ENCODE measurements at regions not wholly inside any gene's neighbourhood (a gene's known extent, or its start where the extent isn't known, plus 50 kb on each side); places are given as distances from the start of the nearest gene placed in this dataset.
"Not testable (repeated sequence)": the region's sequence is repeated elsewhere in the genome, so short reads cannot be mapped to it uniquely, and the experiment has no call there.

DNA sequence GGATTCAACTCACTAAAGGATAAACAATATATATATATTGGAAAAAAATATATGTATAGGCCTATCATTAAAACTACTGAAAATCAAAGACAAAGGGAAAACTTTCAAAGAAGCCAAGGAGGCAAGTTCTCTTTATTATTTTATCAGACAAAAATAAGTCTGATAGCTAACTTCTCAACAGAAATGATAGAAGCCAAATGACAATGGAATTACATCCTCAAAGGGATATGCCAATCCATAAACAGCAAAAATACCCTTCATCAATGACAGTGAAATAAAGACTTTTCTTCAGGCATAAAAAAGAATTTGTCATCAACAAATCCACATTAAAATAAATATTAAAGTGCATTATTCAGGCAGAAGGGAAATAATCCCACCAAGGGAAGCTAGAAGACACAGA, 393.4 kb downstream of the ZFHX3 start:
- DNase-seq: no peak

DNA sequence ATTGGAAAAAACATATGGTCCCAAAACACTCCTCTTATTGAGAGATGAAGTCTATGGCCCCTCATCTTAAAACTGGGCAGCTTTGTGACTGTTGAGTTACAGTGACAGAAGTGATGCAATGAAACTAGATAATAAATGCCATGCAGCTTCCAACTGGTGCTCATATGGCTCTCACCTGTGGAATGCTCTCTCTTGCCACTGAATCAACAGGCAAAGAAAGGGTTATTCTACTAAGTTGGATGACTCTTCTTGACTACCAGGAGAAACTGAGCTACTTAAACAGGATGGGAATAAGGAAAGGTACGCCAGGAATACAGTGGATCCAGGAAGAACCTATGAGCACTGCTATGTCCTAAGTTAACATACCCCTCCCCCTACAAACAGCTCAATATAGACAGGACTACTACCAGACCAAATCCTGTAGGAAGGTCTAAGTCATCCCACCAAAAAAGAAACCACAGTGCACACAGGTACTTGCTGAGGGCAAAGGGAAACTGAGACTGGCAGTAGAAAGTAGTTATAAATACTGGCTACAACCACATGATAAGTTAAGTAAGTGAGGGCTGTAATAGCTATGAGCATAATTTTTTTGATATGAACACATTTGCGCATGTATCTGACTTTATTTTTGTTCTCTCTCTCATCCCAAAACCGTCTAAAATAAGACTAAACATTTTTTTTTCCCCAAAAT, 398.5 kb downstream of the ZFHX3 start:
- DNase-seq: no peak

DNA sequence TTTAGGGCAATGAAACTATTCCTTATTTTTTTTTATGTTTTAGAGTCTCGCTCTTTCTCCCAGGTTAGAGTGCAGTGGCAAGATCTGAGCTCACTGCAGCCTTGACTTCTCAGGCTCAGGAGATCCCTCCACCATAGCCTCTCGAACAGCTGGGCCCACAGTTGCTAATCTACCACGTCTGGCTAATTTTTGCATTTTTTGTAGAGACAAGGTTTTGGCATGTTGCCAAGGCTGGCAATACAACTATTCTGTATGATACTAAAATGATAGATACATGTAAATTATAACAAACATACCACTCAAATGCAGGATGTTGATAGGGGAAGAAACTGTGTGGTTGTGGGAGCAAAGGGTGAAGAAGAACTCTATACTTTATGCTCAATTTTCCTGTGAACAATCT, 401.3 kb downstream of the ZFHX3 start:
- DNase-seq: no peak

DNA sequence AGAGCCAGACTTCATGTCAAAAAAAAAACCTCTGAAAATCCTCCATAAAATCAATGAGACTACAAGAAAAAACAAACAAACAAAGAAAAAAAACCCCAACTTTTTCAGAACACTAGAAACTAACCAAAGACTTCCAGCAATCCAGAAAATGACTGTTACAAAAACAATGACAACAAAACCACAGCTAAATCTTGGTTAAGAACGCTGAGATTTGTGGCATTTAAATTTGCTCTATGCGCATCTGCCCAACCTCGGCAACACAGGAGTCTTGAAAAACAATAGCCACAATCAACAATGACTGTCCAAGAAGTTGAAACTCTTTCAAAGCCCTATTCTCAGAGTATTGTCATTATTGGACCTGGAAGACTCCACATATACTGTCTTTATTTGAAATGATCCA, 402.4 kb downstream of the ZFHX3 start:
- DNase-seq: no peak

DNA sequence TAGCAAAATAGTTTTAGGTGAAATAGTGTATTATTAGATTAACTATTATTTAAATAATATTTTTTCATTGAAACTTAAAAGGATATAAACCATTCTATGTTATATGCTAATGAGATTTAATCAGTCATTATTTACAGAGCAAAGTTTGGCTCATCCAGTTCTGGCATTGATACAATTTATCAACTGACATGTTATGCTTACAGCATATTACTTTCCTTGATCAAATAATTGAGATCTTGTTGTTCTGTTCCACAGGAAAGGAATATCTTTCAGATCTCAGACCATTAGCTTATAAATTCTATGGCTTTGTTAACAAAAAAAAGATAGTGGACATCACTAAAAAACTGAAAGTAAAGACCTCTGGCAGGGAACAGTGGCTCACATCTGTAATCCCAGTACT, 403.0 kb downstream of the ZFHX3 start:
- DNase-seq: no peak

DNA sequence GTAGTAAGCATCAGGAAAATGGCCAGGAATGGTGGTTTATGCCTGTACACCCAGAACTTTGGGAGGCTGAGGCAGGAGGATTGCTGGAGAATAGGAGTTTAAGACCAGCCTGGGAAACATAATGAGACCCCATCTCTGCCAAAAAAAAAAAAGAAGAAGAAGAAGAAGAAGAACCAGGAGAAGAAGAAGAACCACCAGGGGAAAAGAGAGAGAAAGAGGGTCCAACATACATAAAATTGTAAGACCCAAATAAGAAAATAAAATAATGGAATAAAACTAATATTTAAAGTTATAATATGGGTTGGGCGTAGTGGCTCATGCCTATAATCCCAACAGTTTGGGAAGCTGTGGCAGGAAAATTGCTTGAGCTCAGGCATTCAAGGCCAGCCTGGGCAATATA, 408.4 kb downstream of the ZFHX3 start:
- no peak for DNase-seq

DNA sequence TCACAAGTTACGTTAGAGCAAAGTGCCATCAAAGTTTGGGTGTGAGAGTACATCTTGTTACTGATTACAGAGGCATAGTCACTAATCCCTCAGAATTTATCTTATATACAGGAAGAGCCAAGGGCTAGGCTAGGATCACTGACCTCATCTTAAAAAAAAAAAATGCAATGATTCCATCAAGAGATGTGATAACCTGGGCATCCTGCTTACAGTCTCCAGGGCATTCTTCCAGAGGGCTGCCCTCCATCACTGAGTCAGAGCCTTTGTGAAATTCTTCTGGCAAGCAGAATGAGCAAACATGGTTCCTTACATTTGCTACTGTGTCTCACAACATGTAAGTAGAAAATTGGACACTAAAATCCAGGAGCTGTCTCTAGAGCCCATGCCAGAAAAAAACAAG, 410.6 kb downstream of the ZFHX3 start:
- no peak for DNase-seq

DNA sequence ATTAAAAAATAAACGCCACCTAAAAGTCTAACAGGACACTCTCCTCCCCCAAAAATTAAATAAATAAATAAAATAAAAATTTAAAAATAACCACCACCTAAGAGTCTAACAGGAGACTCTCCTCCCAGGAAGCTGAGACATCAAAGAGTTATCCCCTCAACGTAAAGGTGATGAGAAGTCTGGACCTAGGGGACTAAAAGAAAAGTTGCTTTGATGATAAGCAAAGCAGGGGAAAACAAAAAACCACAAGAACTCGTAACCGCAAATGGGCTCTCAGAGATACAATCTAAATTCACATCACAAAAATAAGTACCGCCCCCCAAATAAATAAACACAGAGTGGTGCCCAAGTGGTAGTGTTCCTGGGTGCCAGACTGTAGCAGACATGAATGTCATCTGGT, 412.2 kb downstream of the ZFHX3 start:
- no peak for DNase-seq

DNA sequence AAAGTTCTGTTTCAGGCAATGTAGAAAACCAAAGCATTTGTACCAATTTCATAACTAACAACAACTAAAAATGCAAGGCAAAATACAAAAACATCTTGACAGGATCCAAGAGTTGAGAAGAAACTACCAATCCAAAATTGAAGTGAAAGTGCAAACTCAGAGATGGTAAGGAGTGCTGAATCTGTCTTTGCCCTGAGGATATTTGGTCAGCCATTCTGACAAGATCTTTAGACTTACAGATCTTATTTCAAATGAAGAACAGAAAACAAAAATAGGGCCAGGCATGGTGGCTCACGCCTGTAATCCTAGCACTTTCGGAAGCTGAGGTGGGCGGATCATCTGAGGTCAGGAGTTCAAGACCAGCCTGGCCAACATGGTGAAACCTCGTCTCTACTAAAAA, 412.8 kb downstream of the ZFHX3 start:
- DNase-seq: no peak

DNA sequence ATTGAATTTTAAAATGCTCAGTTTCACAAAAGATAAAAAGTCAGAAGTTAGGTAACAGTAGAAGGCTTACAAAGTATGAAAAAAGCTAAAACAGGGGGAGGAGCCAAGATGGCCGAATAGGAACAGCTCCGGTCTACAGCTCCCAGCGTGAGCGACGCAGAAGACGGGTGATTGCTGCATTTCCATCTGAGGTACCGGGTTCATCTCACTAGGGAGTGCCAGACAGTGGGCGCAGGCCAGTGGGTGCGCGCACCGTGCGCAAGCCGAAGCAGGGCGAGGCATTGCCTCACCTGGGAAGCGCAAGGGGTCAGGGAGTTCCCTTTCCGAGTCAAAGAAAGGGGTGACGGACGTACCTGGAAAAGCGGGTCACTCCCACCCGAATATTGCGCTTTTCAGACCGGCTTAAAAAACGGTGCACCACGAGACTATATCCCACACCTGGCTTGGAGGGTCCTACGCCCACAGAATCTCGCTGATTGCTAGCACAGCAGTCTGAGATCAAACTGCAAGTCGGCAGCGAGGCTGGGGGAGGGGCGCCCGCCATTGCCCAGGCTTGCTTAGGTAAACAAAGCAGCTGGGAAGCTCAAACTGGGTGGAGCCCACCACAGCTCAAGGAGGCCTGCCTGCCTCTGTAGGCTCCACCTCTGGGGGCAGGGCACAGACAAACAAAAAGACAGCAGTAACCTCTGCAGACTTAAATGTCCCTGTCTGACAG, 420.6 kb downstream of the ZFHX3 start:
- not testable (repeated sequence) for DNase-seq

DNA sequence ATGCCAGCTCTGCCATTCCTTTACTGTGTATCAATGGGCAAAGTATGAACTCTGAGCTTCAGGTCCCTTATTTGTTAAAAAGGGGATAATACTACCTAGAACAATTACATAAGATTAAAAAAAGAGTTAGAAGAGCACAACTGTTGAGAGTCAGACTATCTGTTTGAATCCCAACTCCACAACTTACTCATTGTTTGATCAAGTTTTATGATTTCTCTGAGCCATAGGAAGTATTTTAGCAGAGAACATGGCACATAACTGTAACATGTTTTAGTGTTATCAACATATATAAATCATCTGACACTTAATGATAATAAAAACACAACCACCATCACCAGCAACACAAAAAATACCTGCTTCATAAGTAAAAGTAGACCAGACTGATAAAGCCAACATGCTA, 421.3 kb downstream of the ZFHX3 start:
- DNase-seq: no peak

DNA sequence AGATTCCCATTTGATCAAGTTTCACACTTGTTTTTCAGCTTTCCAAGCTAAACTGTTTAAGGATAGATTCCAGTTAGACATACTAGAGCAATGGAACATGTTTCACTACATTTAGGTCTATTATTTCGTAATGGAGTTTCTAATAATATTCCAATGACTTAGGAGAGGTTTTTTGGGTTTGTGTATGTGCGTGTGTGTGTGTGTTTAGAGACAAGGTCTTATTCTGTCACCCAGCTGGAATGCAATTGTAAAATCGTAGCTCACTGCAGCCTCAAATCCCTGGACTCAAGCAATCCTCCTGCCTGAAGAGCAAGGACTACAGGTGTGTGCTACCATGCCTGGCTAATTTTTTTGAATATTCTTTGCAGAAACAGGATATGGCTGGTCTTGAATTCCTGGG, 426.3 kb downstream of the ZFHX3 start:
- DNase-seq: no peak

DNA sequence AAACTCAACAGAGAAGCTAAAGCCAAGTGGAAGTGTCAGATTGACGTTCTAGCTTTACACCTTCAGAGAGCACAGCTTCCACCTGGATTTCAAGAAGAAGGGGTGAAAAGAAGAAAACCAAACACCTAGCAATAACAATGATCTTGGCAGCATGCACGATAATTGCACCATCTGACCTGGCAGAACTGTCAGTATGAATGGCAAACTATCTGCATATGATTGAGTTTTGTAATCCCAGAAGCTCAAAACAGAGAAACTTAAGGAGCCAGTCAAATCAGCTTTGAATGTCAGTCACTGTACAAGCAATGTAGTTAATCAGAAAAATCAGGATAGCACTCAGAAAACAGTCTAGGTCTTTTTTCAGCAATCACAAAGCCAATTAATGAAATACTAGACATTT, 427.1 kb downstream of the ZFHX3 start:
- no peak for DNase-seq

DNA sequence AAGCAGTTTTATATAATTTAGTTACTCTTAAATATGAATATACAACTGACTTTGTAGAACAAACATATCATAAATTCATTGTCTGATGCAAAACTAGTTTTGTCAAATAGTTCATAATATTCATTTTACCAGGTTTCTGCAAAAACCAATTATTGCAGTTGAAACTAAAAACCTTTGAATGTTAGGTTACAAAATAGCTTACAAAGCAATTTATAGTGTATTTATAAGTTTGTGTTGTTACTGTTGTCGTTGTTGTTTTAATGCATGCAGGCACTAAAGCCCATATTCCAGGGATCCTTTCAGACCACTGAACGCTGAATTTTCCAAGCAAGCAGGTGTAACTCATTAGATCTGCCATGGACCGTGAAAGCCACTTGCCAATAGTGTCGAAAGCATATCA, 427.6 kb downstream of the ZFHX3 start:
- DNase-seq: no peak

DNA sequence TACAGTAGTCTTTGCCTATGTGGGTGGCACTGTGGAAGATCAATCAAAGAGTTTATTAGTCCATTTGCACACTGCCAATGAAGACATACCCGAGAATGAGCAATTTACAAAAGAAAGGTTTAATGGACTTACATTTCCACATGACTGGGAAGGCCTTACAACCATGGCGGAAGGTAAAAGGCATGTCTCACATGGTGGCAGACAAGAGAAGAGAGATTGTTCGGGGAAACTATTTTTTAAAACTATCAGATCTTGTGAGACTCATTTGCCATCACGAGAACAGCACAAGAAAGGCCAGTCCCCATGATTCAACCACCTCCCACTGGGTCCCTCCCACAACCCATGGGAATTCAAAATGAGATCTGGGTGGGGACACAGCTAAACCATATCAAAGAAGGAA, 432.1 kb downstream of the ZFHX3 start:
- no peak for DNase-seq

DNA sequence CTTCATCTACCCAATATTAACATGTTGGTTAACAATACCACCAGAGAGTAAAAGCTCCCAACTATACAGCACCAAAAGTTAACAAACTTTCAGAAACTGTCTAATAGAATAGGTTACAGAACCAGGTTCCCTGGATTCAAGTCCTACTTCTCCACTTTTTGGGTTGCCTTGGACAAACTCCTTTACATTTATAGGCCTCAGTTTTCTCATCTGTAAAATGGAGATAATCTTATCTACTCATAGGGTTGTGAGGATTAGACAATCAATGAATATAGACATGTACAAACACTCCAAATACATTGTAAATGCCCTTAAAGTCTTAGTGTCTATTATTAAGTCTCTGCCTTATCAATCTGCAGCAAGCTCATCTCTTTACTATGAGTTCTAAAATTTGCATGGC, 435.2 kb downstream of the ZFHX3 start:
- DNase-seq: no peak

DNA sequence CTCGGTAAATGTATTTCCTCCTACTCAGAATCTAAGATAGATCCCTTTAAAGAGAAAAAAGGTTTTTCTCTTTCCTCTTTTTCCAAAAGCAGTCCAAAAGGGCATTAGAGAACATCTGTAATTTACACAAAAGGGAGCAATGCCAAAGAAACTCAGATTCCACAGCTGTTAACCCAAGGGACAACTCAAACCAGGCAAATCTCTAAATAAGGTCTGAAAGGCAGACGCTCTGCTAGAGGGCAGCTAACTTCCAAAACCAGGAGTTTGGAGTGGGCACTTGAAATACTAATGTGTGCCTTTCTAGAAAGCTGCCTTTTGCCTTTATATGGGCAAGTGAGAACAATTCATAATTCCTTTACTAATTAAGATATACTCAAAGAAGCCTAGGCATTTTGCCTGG, 435.7 kb downstream of the ZFHX3 start:
- no peak for DNase-seq

DNA sequence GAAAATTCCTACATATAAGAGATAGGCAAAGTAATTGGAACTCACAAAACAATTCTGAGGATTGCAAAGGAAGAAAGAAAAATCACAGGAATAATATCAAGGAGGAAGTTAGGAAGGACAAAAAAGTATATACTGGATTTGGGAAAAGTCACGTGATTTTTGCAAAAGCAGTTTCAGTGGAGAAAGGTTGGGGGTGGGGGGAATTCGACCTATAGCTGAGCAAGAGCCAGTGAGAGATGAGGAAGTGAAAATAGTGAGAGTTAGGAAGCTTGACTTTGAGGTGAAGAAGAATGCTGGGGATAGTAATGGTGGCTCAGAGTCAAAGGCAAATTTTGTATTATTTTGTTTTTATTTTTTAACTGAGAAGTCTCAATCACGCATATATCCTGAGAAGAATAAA, 438.0 kb upstream of the PMFBP1 start:
- no peak for DNase-seq

DNA sequence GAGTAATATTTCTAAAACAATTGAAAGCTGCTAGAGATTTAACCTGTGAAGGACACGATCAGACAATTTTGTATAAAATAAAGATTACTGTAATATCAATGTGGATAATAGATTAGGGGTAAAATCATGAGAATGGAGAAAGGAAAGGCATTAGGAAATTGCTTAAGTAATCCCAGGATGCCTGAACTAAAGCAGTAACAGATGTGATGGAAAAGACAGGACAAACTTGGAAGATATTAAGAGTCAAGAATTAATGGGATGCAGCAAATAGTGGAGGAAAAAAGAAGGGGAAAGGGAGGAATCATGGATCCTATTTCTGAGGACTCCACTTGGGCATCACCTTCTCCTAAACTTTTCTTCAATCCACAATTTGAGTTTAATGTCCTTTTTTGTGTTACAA, 437.1 kb upstream of the PMFBP1 start:
- DNase-seq: no peak

DNA sequence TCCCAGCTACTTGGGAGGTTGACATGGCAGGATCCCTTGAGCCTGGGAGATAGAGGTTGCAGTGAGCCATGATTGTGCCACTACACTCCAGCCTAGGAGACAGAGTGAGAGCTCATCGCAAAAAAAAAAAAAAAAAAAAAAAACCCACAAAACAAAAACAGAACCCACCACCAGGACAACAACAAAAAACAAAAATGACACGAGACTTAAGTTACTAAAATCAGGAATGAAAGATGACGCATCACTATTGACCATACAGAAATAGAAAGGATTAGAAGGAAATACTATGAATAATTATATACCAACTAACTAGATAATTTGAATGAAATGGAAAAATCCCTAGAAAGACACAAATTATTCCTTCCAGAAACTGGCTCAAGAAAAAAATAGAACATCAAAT, 432.4 kb upstream of the PMFBP1 start:
- no peak for DNase-seq

DNA sequence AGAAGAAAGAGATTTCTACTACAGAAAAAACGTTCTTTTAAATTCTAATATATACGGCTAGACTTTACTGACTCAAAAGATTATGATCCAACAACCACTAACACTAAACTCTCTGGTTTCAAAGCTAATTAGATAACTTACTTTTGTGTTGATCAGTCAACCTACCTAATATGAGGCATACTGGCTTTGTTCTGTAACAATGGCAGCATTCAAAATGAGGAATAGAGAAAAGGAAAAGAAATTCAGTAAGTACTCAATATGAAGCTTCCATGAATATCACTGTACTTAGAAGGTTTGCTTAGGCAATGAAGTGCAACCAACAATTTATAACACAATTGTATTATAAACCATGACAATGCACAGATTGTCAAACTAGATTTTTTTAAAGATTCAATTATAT, 430.5 kb upstream of the PMFBP1 start:
- no peak for DNase-seq

DNA sequence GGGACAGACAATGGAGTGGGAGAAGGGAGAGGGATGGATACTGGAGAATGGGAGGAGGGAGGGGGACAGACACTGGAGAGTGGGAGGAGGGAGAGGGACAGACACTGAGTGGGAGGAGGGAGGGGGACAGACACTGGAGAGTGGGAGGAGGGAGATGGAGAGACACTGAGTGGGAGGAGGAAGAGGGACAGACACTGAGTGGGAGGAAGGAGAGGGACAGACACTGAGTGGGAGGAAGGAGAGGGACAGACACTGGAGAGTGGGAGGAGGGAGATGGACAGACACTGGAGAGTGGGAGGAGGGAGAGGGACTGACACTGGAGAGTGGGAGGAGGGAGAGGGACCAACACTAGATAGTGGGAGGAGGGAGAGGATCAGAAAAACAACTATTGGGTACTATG, 426.7 kb upstream of the PMFBP1 start:
- no peak for DNase-seq

DNA sequence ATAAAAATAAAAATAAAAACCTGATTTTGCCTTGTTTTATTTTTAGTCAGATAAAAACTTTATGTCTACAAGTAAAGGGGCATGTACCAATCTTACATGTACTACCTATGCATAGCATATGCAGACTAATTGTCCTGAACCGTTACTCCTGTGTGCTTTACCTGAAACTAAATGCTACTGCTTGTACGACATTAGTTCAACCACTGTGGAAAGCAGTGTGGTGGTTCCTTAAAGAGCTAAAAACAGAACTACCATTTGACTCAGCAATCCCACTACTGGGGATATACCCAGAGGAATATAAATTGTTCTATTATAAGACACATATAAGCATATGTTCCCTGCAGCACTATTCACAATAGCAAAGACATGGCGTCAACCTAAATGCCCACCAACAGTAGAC, 426.0 kb upstream of the PMFBP1 start:
- no peak for DNase-seq

DNA sequence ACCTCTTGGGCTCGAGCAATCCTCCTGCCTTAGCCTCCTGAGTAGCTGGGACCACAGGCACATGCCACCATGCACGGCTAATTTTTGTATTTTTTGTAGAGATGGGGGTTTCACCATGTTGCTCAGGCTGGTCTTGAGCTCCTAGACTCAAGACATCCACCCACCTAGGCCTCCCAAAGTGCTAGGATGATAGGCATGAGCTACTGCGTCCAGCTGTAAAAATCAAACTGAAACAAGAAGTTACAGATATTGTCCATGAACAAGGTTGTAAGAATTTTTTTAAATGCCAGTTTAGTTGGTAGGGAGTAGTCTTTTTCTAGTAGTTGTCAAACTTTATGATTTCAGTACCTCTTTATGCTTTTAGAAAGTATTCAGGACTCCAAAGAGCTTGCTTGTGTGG, 424.4 kb upstream of the PMFBP1 start:
- no peak for DNase-seq
